Limb (tissue), 2 donors: ENCODE measurements at regions not wholly inside any gene's neighbourhood (a gene's known extent, or its start where the extent isn't known, plus 50 kb on each side); places are given as distances from the start of the nearest gene placed in this dataset.

ENCODE experiments used
- DNase-seq, 2 donors: peaks; one replicate each; pipeline ENCODE4 v3.0.0-alpha.2; 2016; ENCODE audit errors: extremely low spot score in 2 of 2

DNA sequence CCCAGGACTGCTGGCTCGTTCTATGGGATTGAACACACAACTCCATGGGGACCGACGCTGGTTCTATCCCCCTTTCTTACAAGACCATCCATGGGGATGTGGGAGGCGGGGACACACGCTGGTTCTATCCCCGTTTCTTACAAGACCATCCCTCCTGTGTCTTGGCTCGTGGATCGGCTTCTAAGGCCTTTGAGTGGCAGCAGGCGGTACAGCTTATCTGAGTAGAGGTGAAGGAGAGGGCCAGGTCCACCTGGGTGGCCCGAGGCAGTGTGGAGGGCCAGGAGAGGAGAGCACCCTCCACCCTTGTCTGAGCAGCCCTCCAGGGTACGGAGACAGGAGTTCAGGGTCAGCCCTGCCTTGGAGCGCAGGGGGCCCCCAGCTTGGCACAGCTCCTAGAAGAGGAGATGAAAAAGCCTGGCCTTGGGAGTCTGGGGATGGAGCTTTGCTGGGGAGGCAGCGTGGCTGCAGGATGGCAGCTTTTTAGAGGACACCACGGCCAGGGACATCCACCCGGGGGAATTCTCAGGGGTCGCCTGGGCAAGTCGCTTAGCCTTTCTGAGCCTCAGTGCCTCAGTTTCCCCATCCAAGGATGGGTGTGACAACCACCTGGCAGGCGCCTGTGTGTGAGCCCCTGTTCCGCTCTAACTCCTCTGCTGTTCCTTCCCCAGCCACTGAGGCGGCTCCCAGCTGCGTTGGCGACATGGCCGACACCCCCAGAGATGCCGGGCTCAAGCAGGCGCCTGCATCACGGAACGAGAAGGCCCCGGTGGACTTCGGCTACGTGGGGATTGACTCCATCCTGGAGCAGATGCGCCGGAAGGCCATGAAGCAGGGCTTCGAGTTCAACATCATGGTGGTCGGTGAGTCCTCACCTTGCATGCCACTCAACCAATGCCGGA lies 341.0 kb downstream of the SEC14L1 start:
- DNase-seq: no peak

DNA sequence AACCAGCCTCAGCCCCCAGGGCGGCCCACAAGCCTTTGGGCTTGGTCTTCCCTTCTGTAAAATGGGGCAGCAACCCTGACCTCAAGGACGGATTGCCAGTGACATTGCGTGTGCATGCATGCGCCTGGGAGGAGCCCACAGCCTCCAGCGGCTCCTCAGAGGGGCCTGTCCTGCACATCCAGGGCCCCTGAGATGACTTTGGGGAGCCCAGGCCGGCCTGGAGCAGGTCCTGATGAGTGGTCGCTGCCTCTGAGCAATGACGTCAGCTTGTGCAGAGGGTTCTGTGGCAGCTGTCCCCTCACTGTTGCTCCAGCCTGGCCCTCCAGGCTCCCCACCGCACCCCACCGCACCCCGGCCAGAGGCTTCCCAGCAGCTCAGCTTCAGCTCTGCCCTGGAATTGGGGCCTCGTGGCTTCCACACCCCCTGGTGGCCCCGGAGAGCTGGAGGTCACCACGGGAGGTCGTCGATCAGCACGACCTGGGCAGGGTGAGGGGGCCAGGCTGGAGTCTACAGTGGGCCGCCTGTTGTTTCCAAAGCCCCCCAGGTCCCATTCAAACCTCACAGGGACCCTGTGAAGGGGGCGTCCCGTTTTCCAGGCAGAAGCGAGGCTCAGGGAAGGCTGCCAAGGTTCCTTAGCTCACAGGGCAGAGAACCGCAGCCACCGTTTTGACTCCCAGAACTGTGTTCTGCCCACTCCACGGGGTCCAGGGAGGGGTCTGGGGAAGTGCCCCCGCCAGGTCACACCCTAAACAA lies 341.8 kb downstream of the SEC14L1 start:
- DNase-seq: no peak

GRCh38 chr17:77483128-77483598 lies 342.4 kb downstream of the SEC14L1 start:
- no peak for DNase-seq

DNA sequence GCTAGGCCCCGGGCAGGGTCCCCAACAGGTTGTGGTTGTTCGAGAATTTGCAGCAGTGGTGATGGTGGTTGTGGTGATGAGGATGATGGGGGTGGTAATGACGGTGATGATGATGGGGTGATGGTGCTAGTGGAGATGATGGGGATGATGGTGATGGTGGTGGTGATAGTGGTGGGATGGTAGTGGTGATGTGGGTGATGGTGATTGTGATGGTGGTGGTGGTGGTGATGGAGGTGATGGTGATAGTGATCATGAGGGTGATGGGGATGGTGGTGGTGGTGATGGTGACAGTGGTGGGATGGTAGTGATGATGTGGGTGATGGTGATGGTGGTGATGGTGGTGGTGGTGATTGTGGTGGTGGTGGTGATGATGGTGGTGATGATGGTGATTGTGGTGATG lies 343.3 kb downstream of the SEC14L1 start:
- no peak for DNase-seq

DNA sequence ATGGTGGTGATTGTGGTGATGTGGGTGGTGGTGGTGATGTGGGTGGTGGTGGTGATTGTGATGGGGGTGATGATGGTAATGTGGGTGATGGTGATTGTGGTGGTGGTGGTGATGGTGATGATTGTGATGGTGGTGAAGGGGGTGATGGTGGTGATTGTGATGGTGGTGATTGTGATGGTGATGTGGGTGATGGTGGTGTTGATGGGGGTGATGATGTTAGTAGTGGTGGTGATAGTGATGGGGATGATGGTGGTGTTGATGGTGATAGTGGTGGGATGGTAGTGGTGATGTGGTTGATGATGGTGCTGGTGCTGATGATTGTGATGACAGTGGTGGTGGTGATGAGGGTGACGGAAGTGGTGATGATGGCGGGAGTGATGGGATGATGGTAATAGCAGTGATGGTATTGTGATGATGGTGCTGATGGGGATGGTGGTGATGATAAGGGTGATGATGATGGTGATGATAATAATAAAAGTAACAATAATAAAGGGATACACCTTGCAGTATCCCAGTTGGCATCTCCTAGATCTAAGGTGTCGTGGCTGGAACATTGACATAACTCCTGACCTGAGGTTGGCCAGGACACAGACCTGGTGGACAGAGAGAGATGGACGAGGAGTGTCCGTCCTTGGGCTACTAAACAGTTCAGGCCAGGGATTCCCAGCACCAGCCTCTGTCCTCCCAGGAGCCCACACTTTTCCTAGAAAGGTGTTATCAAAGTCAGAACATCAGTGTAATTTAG lies 344.5 kb downstream of the SEC14L1 start:
- DNase-seq: no peak

DNA sequence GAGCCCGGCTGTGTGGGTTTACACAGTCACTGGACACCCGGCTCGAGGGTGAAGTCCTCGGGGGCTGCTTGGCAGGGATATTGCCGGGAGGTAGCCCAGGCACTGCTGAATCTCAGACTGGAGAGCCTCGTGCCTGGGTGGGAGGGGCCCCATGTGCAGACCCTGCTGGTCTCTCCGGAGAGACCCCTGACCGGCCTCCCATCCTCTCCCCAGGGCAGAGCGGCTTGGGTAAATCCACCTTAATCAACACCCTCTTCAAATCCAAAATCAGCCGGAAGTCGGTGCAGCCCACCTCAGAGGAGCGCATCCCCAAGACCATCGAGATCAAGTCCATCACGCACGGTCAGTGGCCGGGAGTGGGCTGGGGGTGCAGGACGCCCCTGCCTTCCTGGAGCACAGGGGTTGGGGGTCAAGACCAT lies 346.5 kb downstream of the SEC14L1 start:
- DNase-seq: no peak

GRCh38 chr17:77487677-77488530 lies 347.1 kb downstream of the SEC14L1 start:
- no peak for DNase-seq

DNA sequence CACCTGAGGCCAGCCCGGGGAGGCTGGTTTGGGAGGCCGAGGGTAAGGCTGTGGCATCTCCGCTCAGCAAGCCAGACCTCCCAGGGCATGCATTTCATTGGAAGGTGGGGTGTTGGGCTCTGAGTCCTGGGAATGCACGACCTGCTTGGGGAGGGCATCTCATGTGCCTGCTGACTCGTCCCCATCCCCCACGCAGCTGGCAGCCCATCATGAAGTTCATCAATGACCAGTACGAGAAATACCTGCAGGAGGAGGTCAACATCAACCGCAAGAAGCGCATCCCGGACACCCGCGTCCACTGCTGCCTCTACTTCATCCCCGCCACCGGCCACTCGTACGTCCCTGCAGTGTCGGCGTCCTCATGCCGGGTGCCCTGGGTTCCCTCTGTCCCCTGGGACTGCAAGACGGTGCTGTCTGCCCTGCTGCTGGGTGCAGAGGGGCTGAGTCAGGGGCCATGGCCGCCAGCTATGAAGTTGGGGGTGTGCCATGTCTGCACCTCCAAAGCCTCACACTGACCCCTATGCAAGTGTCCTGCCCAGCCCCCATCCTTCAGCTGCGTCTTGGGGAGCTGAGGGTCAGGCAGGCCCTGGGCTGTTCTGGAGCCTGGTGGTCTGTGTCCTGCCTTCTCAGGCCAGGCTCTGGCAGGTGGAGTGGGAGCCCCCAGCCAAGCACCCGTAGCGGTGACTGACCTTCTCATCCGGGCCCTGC lies 347.9 kb downstream of the SEC14L1 start:
- DNase-seq: no peak

GRCh38 chr17:77489239-77489892 lies 348.6 kb downstream of the SEC14L1 start:
- DNase-seq: no peak

GRCh38 chr17:77489893-77490255 lies 349.1 kb downstream of the SEC14L1 start:
- DNase-seq: no peak

DNA sequence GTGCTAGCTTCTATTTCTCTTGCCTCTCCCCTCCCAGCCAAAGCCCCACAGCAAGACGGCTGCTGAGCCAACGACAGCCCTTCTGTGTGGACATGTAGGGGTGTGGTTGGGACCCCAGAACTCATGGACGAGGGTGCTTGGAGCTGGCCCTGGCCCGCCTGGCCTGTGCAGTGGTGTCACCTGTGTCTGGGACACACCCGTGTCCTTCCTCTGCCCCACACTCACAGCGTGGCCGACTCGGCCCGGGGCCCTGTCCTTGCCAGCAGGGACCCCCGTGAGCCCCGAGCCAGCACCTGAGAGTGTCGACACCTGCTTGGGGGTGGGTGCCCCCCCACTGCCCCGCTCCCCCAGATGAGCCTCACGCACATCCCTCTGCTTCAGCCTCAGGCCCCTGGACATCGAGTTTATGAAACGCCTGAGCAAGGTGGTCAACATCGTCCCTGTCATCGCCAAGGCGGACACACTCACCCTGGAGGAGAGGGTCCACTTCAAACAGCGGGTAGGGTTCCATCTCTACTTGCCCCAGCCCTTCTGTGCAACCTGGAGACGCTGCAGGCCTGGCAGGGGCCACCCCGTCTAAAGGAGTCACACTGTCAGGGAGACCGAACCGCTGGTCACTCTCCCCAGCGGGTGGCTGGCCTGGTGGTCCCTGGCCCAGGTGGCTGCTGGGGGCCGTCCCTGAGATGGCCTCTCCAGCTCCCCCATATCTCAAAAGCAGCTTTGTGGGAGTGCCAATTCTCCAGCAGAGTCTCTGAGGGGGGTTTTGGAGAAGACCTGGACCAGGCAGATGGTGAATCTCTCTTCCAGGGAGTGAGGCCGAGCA lies 349.8 kb downstream of the SEC14L1 start:
- no peak for DNase-seq

GRCh38 chr17:77491921-77492445 lies 351.2 kb downstream of the SEC14L1 start:
- DNase-seq: peak in 1 of 2 donors; percentile 36

GRCh38 chr17:77492446-77493237 lies 351.9 kb downstream of the SEC14L1 start:
- peak in 1 of 2 donors; percentile 32 for DNase-seq

- DNase-seq: no peak
These were observed 352.6 kb downstream of the SEC14L1 start for GRCh38 chr17:77493238-77493820.

- peak in 1 of 2 donors; percentile 30 for DNase-seq
These were observed 353.3 kb downstream of the SEC14L1 start for GRCh38 chr17:77493901-77494663.

- peak; percentile 79 to 90 for DNase-seq
These were observed 354.1 kb downstream of the SEC14L1 start for GRCh38 chr17:77494664-77495435.
